SK-N-SH treated with all-trans-retinoic acid at 6 μM for 48 hours (cell line): ENCODE measurements at regions not wholly inside any gene's neighbourhood (a gene's known extent, or its start where the extent isn't known, plus 50 kb on each side); places are given as distances from the start of the nearest gene placed in this dataset.

Source experiments
- BACH2 ChIP-seq: fragments of 250-450 bp; sonication (Bioruptor Pico); IDR thresholded peaks from 2 replicates; pipeline ENCODE4 v1.9.0; 2021; ENCODE audit warnings: mild to moderate bottlenecking, borderline replicate concordance
- CREB5 ChIP-seq: fragments of 250-450 bp; sonication (Bioruptor Pico); IDR thresholded peaks from 2 replicates; pipeline ENCODE4 v1.5.1; 2020; ENCODE audit warnings: low read depth, mild to moderate bottlenecking, moderate library complexity
- ESRRG ChIP-seq: fragments of 250-450 bp; sonication (Bioruptor Pico); IDR thresholded peaks from 2 replicates; pipeline ENCODE4 v1.6.1; 2021; ENCODE audit warnings: mild to moderate bottlenecking
- GLIS3 ChIP-seq: fragments of 250-450 bp; sonication (Bioruptor Pico); IDR thresholded peaks from 2 replicates; pipeline ENCODE4 v1.5.0; 2020; ENCODE audit warnings: mild to moderate bottlenecking, moderate library complexity
- POU6F1 ChIP-seq: fragments of 250-450 bp; sonication (Bioruptor Pico); IDR thresholded peaks from 2 replicates; pipeline ENCODE4 v1.8.0; 2021; ENCODE audit warnings: low read depth, mild to moderate bottlenecking, moderate library complexity, borderline replicate concordance
- PPARA ChIP-seq: fragments of 250-450 bp; sonication (Bioruptor Pico); IDR thresholded peaks from 2 replicates; pipeline ENCODE4 v1.5.0; 2020; ENCODE audit warnings: mild to moderate bottlenecking, borderline replicate concordance
- RARB ChIP-seq: fragments of 250-450 bp; sonication (Bioruptor Pico); IDR thresholded peaks from 2 replicates; pipeline ENCODE4 v1.8.0; 2021; ENCODE audit warnings: mild to moderate bottlenecking, moderate library complexity
- TOX ChIP-seq: fragments of 250-450 bp; sonication (Bioruptor Pico); IDR thresholded peaks from 2 replicates; pipeline ENCODE4 v1.8.0; 2021; ENCODE audit warnings: mild to moderate bottlenecking, moderate library complexity, borderline replicate concordance

DNA sequence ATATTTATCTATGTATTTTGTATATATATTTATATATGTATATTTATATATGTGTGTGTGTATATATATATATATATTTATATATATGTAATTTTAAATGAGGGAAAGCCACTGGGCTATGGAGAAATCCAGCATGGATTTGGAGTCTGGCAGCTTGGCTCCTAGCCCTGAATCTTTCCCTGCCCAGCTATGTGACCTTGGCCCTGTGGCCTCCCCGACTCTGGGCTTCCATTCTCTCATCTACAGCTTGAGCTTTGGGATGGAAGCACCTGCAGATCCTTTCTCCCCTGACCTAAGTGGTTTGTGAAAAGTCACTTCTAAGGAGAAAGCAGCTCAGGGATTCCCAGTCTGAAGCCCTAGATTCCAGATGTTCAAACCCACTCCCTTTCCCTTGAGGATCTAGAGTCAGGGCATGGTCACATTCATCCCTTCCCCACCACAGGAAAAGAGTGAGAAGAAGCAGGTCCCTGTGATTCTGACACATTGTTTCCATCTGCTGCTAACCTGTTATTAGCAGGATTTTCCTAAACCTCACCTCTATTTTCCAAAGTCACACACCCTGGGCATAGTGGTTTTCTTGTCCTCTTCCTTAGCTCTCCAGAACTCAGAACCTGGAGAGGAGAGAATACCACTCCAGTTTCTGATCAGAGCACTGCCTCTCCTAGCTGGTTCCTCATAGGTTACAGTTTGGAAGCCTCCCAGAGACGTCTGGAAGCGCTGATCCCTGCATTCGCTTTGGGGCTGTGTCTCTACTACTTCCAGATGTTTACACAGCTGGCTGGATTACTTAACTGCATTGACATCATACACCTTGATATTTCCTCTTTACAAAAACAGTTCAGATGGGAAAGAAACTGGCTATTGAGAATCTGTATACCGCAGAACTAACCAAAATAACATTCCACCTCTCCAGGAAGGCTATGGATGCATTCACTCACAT is 327.5 kb upstream of the ZMIZ1 start:
- TF ChIP-seq TOX (CRISPR knock-in tag) = no peak
- TF ChIP-seq BACH2 (CRISPR knock-in tag) = no peak
- TF ChIP-seq RARB (CRISPR knock-in tag) = no peak
- TF ChIP-seq ESRRG = no peak
- no peak for TF ChIP-seq CREB5 (CRISPR knock-in tag)
- TF ChIP-seq GLIS3 (CRISPR knock-in tag) = no peak
- TF ChIP-seq PPARA (CRISPR knock-in tag) = no peak
- no peak for TF ChIP-seq POU6F1 (CRISPR knock-in tag)
